HL-60 (cell line): ENCODE measurements at regions not wholly inside any gene's neighbourhood (a gene's known extent, or its start where the extent isn't known, plus 50 kb on each side); places are given as distances from the start of the nearest gene placed in this dataset.

Experiments used
- CTCF ChIP-seq: IDR thresholded peaks from one replicate; pipeline ENCODE4 v1.5.1; 2011; ENCODE audit warnings: low read length, control low read depth, inconsistent platforms; ENCODE audit not compliant: insufficient read depth
- POLR2AphosphoS5 ChIP-seq: IDR thresholded peaks from 2 replicates; pipeline ENCODE4 v1.6.1; 2012; ENCODE audit warnings: low read depth
- REST ChIP-seq: IDR thresholded peaks from 2 replicates; pipeline ENCODE4 v1.6.1; 2012; ENCODE audit warnings: low read depth; ENCODE audit not compliant: insufficient replicate concordance

GRCh38 chr18:54696616-54697293 lies 105.7 kb downstream of the DYNAP start:
- no peak for TF ChIP-seq POLR2AphosphoS5
- no peak for TF ChIP-seq CTCF
- TF ChIP-seq REST, result no peak
